Activated gamma-delta T cell (primary cell): ENCODE measurements at regions not wholly inside any gene's neighbourhood (a gene's known extent, or its start where the extent isn't known, plus 50 kb on each side); places are given as distances from the start of the nearest gene placed in this dataset.
"Not testable (repeated sequence)": the region's sequence is repeated elsewhere in the genome, so short reads cannot be mapped to it uniquely, and the experiment has no call there.

Experiments used
- DNase-seq: peaks from one replicate; lab custom pipeline; 2025; lab: John Stamatoyannopoulos, UW

GRCh38 chrX:94612140-94612539 is 938.1 kb downstream of the FAM133A start:
- DNase-seq: no peak

- DNase-seq: no peak
Observed at GRCh38 chrX:94633237-94633636, 959.2 kb downstream of the FAM133A start.

GRCh38 chrX:94635003-94635402 is 961.0 kb downstream of the FAM133A start:
- DNase-seq: no peak

GRCh38 chrX:94645726-94646125 is 971.7 kb downstream of the FAM133A start:
- DNase-seq: no peak

- DNase-seq: no peak
Observed at GRCh38 chrX:94655180-94655579, 981.2 kb downstream of the FAM133A start.

- no peak for DNase-seq
Observed at GRCh38 chrX:94662689-94663088, 988.7 kb downstream of the FAM133A start.

GRCh38 chrX:94676285-94676684 is 1002.3 kb downstream of the FAM133A start:
- DNase-seq: no peak

GRCh38 chrX:94686071-94686470 is 1012.1 kb downstream of the FAM133A start:
- DNase-seq: no peak

GRCh38 chrX:94695910-94696309 is 1021.9 kb downstream of the FAM133A start:
- no peak for DNase-seq

- not testable (repeated sequence) for DNase-seq
Observed at GRCh38 chrX:94704348-94705256, 1030.6 kb downstream of the FAM133A start.

- no peak for DNase-seq
Observed at GRCh38 chrX:94721386-94721785, 1047.4 kb downstream of the FAM133A start.

GRCh38 chrX:94722578-94722977 is 1048.6 kb downstream of the FAM133A start:
- DNase-seq: no peak

- DNase-seq: no peak
Observed at GRCh38 chrX:94742772-94743171, 1068.8 kb downstream of the FAM133A start.

GRCh38 chrX:94743478-94743877 is 1069.5 kb downstream of the FAM133A start:
- no peak for DNase-seq

GRCh38 chrX:94744786-94745185 is 1070.8 kb downstream of the FAM133A start:
- DNase-seq: no peak

GRCh38 chrX:94751611-94752010 is 1077.6 kb downstream of the FAM133A start:
- no peak for DNase-seq

GRCh38 chrX:94752434-94753169 is 1078.6 kb downstream of the FAM133A start:
- no peak for DNase-seq

GRCh38 chrX:94758130-94758529 is 1084.1 kb downstream of the FAM133A start:
- no peak for DNase-seq

GRCh38 chrX:94775640-94776039 is 1101.6 kb downstream of the FAM133A start:
- no peak for DNase-seq

GRCh38 chrX:94813541-94813940 is 1139.5 kb downstream of the FAM133A start:
- DNase-seq: no peak

GRCh38 chrX:94814216-94814615 is 1140.2 kb downstream of the FAM133A start:
- DNase-seq: no peak

- DNase-seq: no peak
Observed at GRCh38 chrX:94830717-94831116, 1156.7 kb downstream of the FAM133A start.

- DNase-seq: no peak
Observed at GRCh38 chrX:94831364-94831763, 1157.4 kb downstream of the FAM133A start.
